GM23338 (cell line): ENCODE measurements at regions not wholly inside any gene's neighbourhood (a gene's known extent, or its start where the extent isn't known, plus 50 kb on each side); places are given as distances from the start of the nearest gene placed in this dataset.

Experiments used
- ATAC-seq: fragments of 200-7000 bp; cut with Tn5 transposase; 3 replicates; pipeline ENCODE4 v1.9.1; 2020
- DNase-seq: peaks from one replicate; pipeline ENCODE4 v3.0.0-alpha.2; 2015; ENCODE audit warnings: low spot score
- H2AFZ ChIP-seq: fragments of 200-600 bp; sonication (generic); 2 replicates; pipeline ENCODE4 v1.8.0; 2016; ENCODE audit warnings: antibody characterized with exemption, mild to moderate bottlenecking, moderate library complexity
- H3F3A ChIP-seq: fragments of 200-600 bp; sonication (generic); replicated peaks from 2 replicates; pipeline ENCODE4 v1.8.0; 2017; ENCODE audit warnings: antibody characterized with exemption, mixed run types, low read depth
- H3K27ac ChIP-seq: fragments of 200-600 bp; sonication (generic); 2 replicates; pipeline ENCODE4 v1.6.1; 2016; ENCODE audit warnings: low read depth
- H3K27me3 ChIP-seq: fragments of 200-600 bp; sonication (generic); 2 replicates; pipeline ENCODE4 v1.8.0; 2016; ENCODE audit warnings: mild to moderate bottlenecking, mixed run types, moderate library complexity; ENCODE audit not compliant: insufficient read depth
- H3K36me3 ChIP-seq: fragments of 200-600 bp; sonication (generic); 2 replicates; pipeline ENCODE4 v1.8.0; 2016; ENCODE audit warnings: mild to moderate bottlenecking; ENCODE audit not compliant: insufficient read depth
- H3K4me1 ChIP-seq: fragments of 200-600 bp; sonication (generic); 2 replicates; pipeline ENCODE4 v1.8.0; 2016; ENCODE audit warnings: mild to moderate bottlenecking, moderate library complexity; ENCODE audit not compliant: insufficient read depth
- H3K4me2 ChIP-seq: fragments of 200-600 bp; sonication (generic); 2 replicates; pipeline ENCODE4 v1.7.1; 2017; ENCODE audit warnings: mixed run types
- H3K4me3 ChIP-seq: fragments of 200-600 bp; sonication (generic); 2 replicates; pipeline ENCODE4 v1.6.1; 2016; ENCODE audit warnings: mixed run types
- H3K79me2 ChIP-seq: fragments of 200-600 bp; sonication (generic); replicated peaks from 2 replicates; pipeline ENCODE4 v1.8.0; 2017; ENCODE audit warnings: mild to moderate bottlenecking; ENCODE audit not compliant: insufficient read depth
- H3K9me2 ChIP-seq: fragments of 200-600 bp; sonication (generic); 2 replicates; pipeline ENCODE4 v1.8.0; 2017; ENCODE audit not compliant: insufficient read depth
- H4K20me1 ChIP-seq: fragments of 200-600 bp; sonication (generic); replicated peaks from 2 replicates; pipeline ENCODE4 v1.8.0; 2017; ENCODE audit warnings: mild to moderate bottlenecking; ENCODE audit not compliant: insufficient read depth
- H3K27ac Mint-ChIP-seq: 2 replicates; pipeline ENCODE4 v1.8.0; 2020; ENCODE audit warnings: inconsistent platforms, mild to moderate bottlenecking, moderate library complexity, mixed read lengths
- H3K27me3 Mint-ChIP-seq: 3 replicates; pipeline ENCODE4 v1.8.0; 2022; ENCODE audit warnings: low read depth, mild to moderate bottlenecking, moderate library complexity, mixed read lengths, inconsistent platforms; ENCODE audit not compliant: insufficient read depth, poor library complexity
- H3K36me3 Mint-ChIP-seq: 3 replicates; pipeline ENCODE4 v1.8.0; 2021; ENCODE audit warnings: low read depth, mild to moderate bottlenecking, inconsistent platforms, moderate library complexity, mixed read lengths
- H3K4me1 Mint-ChIP-seq: 3 replicates; pipeline ENCODE4 v1.8.0; 2020; ENCODE audit warnings: mild to moderate bottlenecking, inconsistent platforms, mixed read lengths
- H3K4me3 Mint-ChIP-seq: 3 replicates; pipeline ENCODE4 v1.8.0; 2021; ENCODE audit warnings: moderate library complexity, mild to moderate bottlenecking, inconsistent platforms, mixed read lengths
- H3K9me3 Mint-ChIP-seq: 3 replicates; pipeline ENCODE4 v1.8.0; 2020; ENCODE audit warnings: moderate library complexity, mild to moderate bottlenecking, inconsistent platforms, mixed read lengths
- CREB1 ChIP-seq: fragments of 250-450 bp; sonication (Bioruptor Pico); IDR thresholded peaks from 2 replicates; pipeline ENCODE4 v1.5.0; 2020; ENCODE audit warnings: low read depth, mild to moderate bottlenecking, moderate library complexity
- CTCF ChIP-seq, 2 experiments: fragments of 200-600 bp in 1 of 2; sonication (generic) in 1 of 2; conservative IDR thresholded peaks; 2 replicates each; pipeline versions ENCODE4 v1.5.1 to v1.6.1; 2016 to 2017; ENCODE audit warnings: antibody characterized with exemption in 2 of 2, low read depth in 2 of 2, mild to moderate bottlenecking in 2 of 2, moderate library complexity in 1 of 2
- EZH2 ChIP-seq: fragments of 200-600 bp; sonication (generic); IDR thresholded peaks from one replicate; pipeline ENCODE4 v1.8.0; 2017; ENCODE audit warnings: antibody characterized with exemption, mild to moderate bottlenecking, low read depth; ENCODE audit not compliant: unreplicated experiment
- EZH2phosphoT487 ChIP-seq: fragments of 200-600 bp; sonication (generic); IDR thresholded peaks from one replicate; pipeline ENCODE4 v1.8.1; 2018; ENCODE audit warnings: antibody characterized with exemption; ENCODE audit not compliant: unreplicated experiment
- JUNB ChIP-seq: IDR thresholded peaks from one replicate; pipeline ENCODE4 v1.6.1; 2016; ENCODE audit warnings: antibody characterized with exemption; ENCODE audit not compliant: unreplicated experiment
- NANOG ChIP-seq: IDR thresholded peaks from 2 replicates; pipeline ENCODE4 v1.6.1; 2016; ENCODE audit warnings: antibody characterized with exemption, borderline replicate concordance
- POLR2AphosphoS5 ChIP-seq: IDR thresholded peaks from 2 replicates; pipeline ENCODE4 v1.6.1; 2016; ENCODE audit warnings: antibody characterized with exemption, low read depth
- REST ChIP-seq: IDR thresholded peaks from one replicate; pipeline ENCODE4 v1.6.1; 2018; ENCODE audit warnings: antibody characterized with exemption; ENCODE audit not compliant: unreplicated experiment
- STAT1 ChIP-seq: IDR thresholded peaks from one replicate; pipeline ENCODE4 v1.6.1; 2016; ENCODE audit warnings: antibody characterized with exemption; ENCODE audit not compliant: unreplicated experiment
- ZNF114 ChIP-seq: fragments of 250-450 bp; sonication (Bioruptor Pico); IDR thresholded peaks from 2 replicates; pipeline ENCODE4 v1.5.0; 2020; ENCODE audit warnings: mild to moderate bottlenecking, moderate library complexity

- no peaks in the 10 kb centered on the region for H3K4me1 Mint-ChIP-seq
- DNase-seq: no peak
- H3K9me3 Mint-ChIP-seq: no peaks in the 10 kb centered on the region
- Histone ChIP-seq H3K4me2 (no peak overlapping the region), H3F3A (no peaks in the 10 kb centered on the region), H3K79me2 (no peaks in the 10 kb centered on the region), H3K9me2 (peaks cover 9% of the 10 kb centered on the region), H3K4me3 (no peak overlapping the region), H3K4me1 (no peaks in the 10 kb centered on the region), H4K20me1 (no peaks in the 10 kb centered on the region), H2AFZ (no peak overlapping the region), H3K27me3 (no peaks in the 10 kb centered on the region), H3K27ac (no peak overlapping the region), H3K36me3 (no peaks in the 10 kb centered on the region)
- H3K27me3 Mint-ChIP-seq: no peaks in the 10 kb centered on the region
- TF ChIP-seq ZNF114: no peak
- TF ChIP-seq CREB1: no peak
- no peak for TF ChIP-seq POLR2AphosphoS5
- TF ChIP-seq JUNB: no peak
- TF ChIP-seq CTCF (conservative IDR thresholded peaks at IDR 0.05; ENCODE audit: low read depth in 2 of 2): no peak
- no peak for ATAC-seq
- no peaks in the 10 kb centered on the region for H3K36me3 Mint-ChIP-seq
- H3K27ac Mint-ChIP-seq: no peak overlapping the region
- no peak overlapping the region for H3K4me3 Mint-ChIP-seq
These were observed 260.2 kb upstream of the DYNLRB2 start for GRCh38 chr16:80280557-80280956.

- no peak overlapping the region for H2AFZ ChIP-seq
- peaks cover 9% of the 10 kb centered on the region for H3K9me2 ChIP-seq
- no peak overlapping the region for H3K4me3 Mint-ChIP-seq
- no peaks in the 10 kb centered on the region for H3K79me2 ChIP-seq
- no peaks in the 10 kb centered on the region for H3K9me3 Mint-ChIP-seq
- DNase-seq (no peak), ATAC-seq (no peak)
- no peaks in the 10 kb centered on the region for H4K20me1 ChIP-seq
- H3K27me3 ChIP-seq: no peaks in the 10 kb centered on the region
- no peak overlapping the region for H3K27ac Mint-ChIP-seq
- H3K27me3 Mint-ChIP-seq: no peaks in the 10 kb centered on the region
- H3K4me3 ChIP-seq: no peak overlapping the region
- H3K4me1 ChIP-seq: no peaks in the 10 kb centered on the region
- no peak overlapping the region for H3K4me2 ChIP-seq
- no peaks in the 10 kb centered on the region for H3K4me1 Mint-ChIP-seq
- H3F3A ChIP-seq: no peaks in the 10 kb centered on the region
- no peak overlapping the region for H3K27ac ChIP-seq
- H3K36me3 Mint-ChIP-seq: no peaks in the 10 kb centered on the region
- no peaks in the 10 kb centered on the region for H3K36me3 ChIP-seq
- TF ChIP-seq EZH2phosphoT487: no peak
- TF ChIP-seq JUNB: no peak
- no peak for TF ChIP-seq CREB1
- no peak for TF ChIP-seq POLR2AphosphoS5
- TF ChIP-seq NANOG: no peak
- TF ChIP-seq REST: no peak
- TF ChIP-seq CTCF (conservative IDR thresholded peaks at IDR 0.05; ENCODE audit: low read depth in 2 of 2): no peak
- TF ChIP-seq STAT1: no peak
- no peak for TF ChIP-seq EZH2
These were observed 261.1 kb upstream of the DYNLRB2 start for GRCh38 chr16:80279656-80280055.
